ENCODE measurements at regions not wholly inside any gene's neighbourhood (a gene's known extent, or its start where the extent isn't known, plus 50 kb on each side); places are given as distances from the start of the nearest gene placed in this dataset.

GRCh38 chr7:29622335-29623265 is 59.0 kb downstream of the PRR15 start:
- TF ChIP-seq EZH2 (IDR thresholded peaks at IDR 0.05; ENCODE audit: borderline replicate concordance) (no peak), CTCF (IDR thresholded peaks at IDR 0.05; ENCODE audit: poor library complexity) (no peak), EZH2phosphoT487 (IDR thresholded peaks at IDR 0.05; ENCODE audit: low read depth, severe bottlenecking, unreplicated experiment) (no peak)
